ENCODE measurements at regions not wholly inside any gene's neighbourhood (a gene's known extent, or its start where the extent isn't known, plus 50 kb on each side); places are given as distances from the start of the nearest gene placed in this dataset.

GRCh38 chr2:84204995-84205394 is 254.1 kb downstream of the SUCLG1 start:
- TF ChIP-seq EZH2 (IDR thresholded peaks at IDR 0.05) (no peak), FOXP2 (optimal IDR thresholded peaks at IDR 0.05; ENCODE audit: control extremely low read depth, extremely low read length, insufficient read depth) (no peak), POLR2AphosphoS5 (IDR thresholded peaks at IDR 0.05; ENCODE audit: borderline replicate concordance, low read depth, low read length) (no peak)

Data from SK-N-MC (cell line).